GM12878 (cell line): ENCODE measurements at regions not wholly inside any gene's neighbourhood (a gene's known extent, or its start where the extent isn't known, plus 50 kb on each side); places are given as distances from the start of the nearest gene placed in this dataset.

Experiments
- EZH2 ChIP-seq: IDR thresholded peaks from 2 replicates; pipeline ENCODE4 v1.6.1; 2012; ENCODE audit warnings: low read depth, mild to moderate bottlenecking, control low read depth, inconsistent platforms, low read length, borderline replicate concordance; ENCODE audit not compliant: control insufficient read depth
- MEF2B ChIP-seq: fragments of 450-650 bp; IDR thresholded peaks from 2 replicates; pipeline ENCODE4 v1.6.1; 2018; ENCODE audit warnings: mild to moderate bottlenecking, moderate library complexity; ENCODE audit not compliant: partially characterized antibody, poor library complexity, severe bottlenecking
- ZBTB40 ChIP-seq: fragments of 450-650 bp; IDR thresholded peaks from 2 replicates; pipeline ENCODE4 v1.6.1; 2016; ENCODE audit warnings: mild to moderate bottlenecking, moderate library complexity, borderline replicate concordance
- TF ChIP-seq, protein P1 (sequence below): fragments of 450-650 bp; IDR thresholded peaks from 2 replicates; pipeline ENCODE4 v1.6.1; 2017; ENCODE audit warnings: low read depth, mild to moderate bottlenecking, moderate library complexity
- TF ChIP-seq, protein P2 (sequence below): fragments of 450-650 bp; IDR thresholded peaks from 2 replicates; pipeline ENCODE4 v1.6.1; 2017; ENCODE audit warnings: antibody characterized with exemption, mild to moderate bottlenecking, moderate library complexity

DNA sequence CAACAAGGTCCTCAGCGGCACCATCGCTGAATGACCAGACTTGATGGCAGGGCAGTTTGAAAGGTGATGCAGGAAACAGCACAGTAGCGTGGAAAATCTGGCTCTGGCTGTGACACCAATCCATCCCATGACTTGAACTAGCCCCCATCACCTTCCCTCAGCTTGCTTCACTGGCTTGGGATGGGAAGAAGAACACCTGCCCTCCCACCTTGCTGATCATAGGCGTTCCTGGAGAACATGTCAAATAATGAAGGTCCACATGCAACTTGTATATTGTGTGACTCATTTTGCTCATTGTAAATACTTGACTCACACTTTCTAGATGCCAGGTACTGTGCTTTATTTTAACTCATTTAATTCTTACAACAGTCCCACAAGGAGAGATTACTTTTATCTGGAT lies 292.4 kb upstream of the SPRED2 start (continued):
- TF ChIP-seq ZBTB40, result no peak
- TF ChIP-seq, protein P1, sequence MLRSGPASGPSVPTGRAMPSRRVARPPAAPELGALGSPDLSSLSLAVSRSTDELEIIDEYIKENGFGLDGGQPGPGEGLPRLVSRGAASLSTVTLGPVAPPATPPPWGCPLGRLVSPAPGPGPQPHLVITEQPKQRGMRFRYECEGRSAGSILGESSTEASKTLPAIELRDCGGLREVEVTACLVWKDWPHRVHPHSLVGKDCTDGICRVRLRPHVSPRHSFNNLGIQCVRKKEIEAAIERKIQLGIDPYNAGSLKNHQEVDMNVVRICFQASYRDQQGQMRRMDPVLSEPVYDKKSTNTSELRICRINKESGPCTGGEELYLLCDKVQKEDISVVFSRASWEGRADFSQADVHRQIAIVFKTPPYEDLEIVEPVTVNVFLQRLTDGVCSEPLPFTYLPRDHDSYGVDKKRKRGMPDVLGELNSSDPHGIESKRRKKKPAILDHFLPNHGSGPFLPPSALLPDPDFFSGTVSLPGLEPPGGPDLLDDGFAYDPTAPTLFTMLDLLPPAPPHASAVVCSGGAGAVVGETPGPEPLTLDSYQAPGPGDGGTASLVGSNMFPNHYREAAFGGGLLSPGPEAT, result no peak
- no peak for TF ChIP-seq MEF2B
- TF ChIP-seq, protein P2, sequence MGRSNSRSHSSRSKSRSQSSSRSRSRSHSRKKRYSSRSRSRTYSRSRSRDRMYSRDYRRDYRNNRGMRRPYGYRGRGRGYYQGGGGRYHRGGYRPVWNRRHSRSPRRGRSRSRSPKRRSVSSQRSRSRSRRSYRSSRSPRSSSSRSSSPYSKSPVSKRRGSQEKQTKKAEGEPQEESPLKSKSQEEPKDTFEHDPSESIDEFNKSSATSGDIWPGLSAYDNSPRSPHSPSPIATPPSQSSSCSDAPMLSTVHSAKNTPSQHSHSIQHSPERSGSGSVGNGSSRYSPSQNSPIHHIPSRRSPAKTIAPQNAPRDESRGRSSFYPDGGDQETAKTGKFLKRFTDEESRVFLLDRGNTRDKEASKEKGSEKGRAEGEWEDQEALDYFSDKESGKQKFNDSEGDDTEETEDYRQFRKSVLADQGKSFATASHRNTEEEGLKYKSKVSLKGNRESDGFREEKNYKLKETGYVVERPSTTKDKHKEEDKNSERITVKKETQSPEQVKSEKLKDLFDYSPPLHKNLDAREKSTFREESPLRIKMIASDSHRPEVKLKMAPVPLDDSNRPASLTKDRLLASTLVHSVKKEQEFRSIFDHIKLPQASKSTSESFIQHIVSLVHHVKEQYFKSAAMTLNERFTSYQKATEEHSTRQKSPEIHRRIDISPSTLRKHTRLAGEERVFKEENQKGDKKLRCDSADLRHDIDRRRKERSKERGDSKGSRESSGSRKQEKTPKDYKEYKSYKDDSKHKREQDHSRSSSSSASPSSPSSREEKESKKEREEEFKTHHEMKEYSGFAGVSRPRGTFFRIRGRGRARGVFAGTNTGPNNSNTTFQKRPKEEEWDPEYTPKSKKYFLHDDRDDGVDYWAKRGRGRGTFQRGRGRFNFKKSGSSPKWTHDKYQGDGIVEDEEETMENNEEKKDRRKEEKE, result no peak
- TF ChIP-seq EZH2, result no peak
- TF ChIP-seq, all 136 proteins: peak for 0
